Upper lobe of left lung (tissue), 6 donors: ENCODE measurements at regions not wholly inside any gene's neighbourhood (a gene's known extent, or its start where the extent isn't known, plus 50 kb on each side); places are given as distances from the start of the nearest gene placed in this dataset.
A peak's percentile ranks its signal among the peaks of the same experiment; 100 is the strongest.

ENCODE experiments used
- ATAC-seq, 2 donors: fragments of 200-7000 bp; cut with Tn5 transposase; one replicate each; pipeline ENCODE4 v1.9.1; 2022; ENCODE audit warnings: mild to moderate bottlenecking in 2 of 2, moderate library complexity in 2 of 2; ENCODE audit not compliant: low FRiP score in 2 of 2
- DNase-seq, 2 donors: peaks; one replicate each; pipeline ENCODE4 v3.0.0-alpha.2; 2019 to 2020
- H3K27ac ChIP-seq, 4 donors: fragments of 200-600 bp; sonication (generic); one replicate each; pipeline ENCODE4 v1.5.1; 2016 to 2019
- H3K27me3 ChIP-seq, 4 donors: fragments of 200-600 bp; sonication (generic); one replicate each; pipeline ENCODE4 v1.5.1; 2017 to 2019
- H3K36me3 ChIP-seq, 4 donors: fragments of 200-600 bp; sonication (generic); one replicate each; pipeline ENCODE4 v1.5.1; 2016 to 2019
- H3K4me1 ChIP-seq, 4 donors: fragments of 200-600 bp; sonication (generic); one replicate each; pipeline ENCODE4 v1.5.1; 2018 to 2019
- H3K4me3 ChIP-seq, 4 donors: fragments of 200-600 bp; sonication (generic); one replicate each; pipeline ENCODE4 v1.5.1; 2017 to 2019; ENCODE audit warnings: mild to moderate bottlenecking in 2 of 4, moderate library complexity in 1 of 4
- H3K9me3 ChIP-seq, 4 donors: fragments of 200-600 bp; sonication (generic); one replicate each; pipeline ENCODE4 v1.5.1; 2018 to 2019
- CTCF ChIP-seq, 6 experiments: fragments of 450-650 bp in 4 of 6; fragments of 200-600 bp in 2 of 6; sonication (generic) in 2 of 6; IDR thresholded peaks; one replicate each; pipeline ENCODE4 v1.5.1; 2016 to 2019; ENCODE audit warnings: antibody characterized with exemption in 6 of 6
- EP300 ChIP-seq, 4 donors: sonication (generic); formaldehyde crosslinking; IDR thresholded peaks; one replicate each; pipeline ENCODE4 v1.5.1; 2017; ENCODE audit warnings: antibody characterized with exemption in 4 of 4, control low read depth in 2 of 4
- POLR2A ChIP-seq, 4 donors: fragments of 450-650 bp; IDR thresholded peaks; one replicate each; pipeline ENCODE4 v1.5.1; 2016 to 2017; ENCODE audit warnings: antibody characterized with exemption in 4 of 4, mild to moderate bottlenecking in 2 of 4
- POLR2AphosphoS5 ChIP-seq, 2 donors: sonication (generic); formaldehyde crosslinking; IDR thresholded peaks; one replicate each; pipeline ENCODE4 v1.5.1; 2017; ENCODE audit warnings: antibody characterized with exemption in 2 of 2
- WGBS, 2 donors: methylation state at CpG; one replicate each; pipeline ENCODE4 v1.1.5; 2017 to 2018; 5-methylcytosine and 5-hydroxymethylcytosine counted together
- donor health status: DM: no; HTN: no; CAD: no; lungs with moderate emphysema.
- donor health status: DM: no; HTN: yes; CAD: no; lungs with severe emphysema.

DNA sequence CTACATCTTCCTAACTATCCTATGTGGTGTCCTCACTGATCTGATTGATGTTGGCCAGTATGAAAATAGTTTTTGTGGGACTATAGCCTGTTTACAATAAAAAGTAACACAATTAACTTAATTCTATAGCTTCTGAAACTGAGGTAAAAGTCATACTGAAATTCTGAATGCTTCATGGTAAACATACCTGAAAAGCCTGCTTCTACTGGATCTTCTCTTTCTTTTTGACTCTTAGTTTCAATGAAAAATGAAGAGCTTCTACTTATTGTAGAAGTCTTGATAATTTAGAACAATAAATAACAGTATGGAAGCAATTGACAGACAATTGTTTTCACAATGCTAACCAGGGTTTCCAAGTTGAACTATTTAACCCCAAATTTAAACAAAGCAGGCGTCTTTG is 383.9 kb upstream of the MMS22L start:
- Histone ChIP-seq H3K4me3 (no peak overlapping the region), H3K27me3 (no peaks in the 10 kb centered on the region), H3K4me1 (peaks cover 0 to 3% (median 0%) of the 10 kb centered on the region in 4 donors), H3K36me3 (no peaks in the 10 kb centered on the region), H3K9me3 (no peaks in the 10 kb centered on the region), H3K27ac (no peak overlapping the region)
- 67 to 68% methylated on average over 1 of the region's 1 CpG for WGBS, 2 donors
- ATAC-seq (no peak), DNase-seq (no peak)
- TF ChIP-seq EP300 (IDR thresholded peaks at IDR 0.05): no peak
- TF ChIP-seq CTCF (IDR thresholded peaks at IDR 0.05): no peak
- TF ChIP-seq POLR2A (IDR thresholded peaks at IDR 0.05): no peak
- no peak for TF ChIP-seq POLR2AphosphoS5 (IDR thresholded peaks at IDR 0.05)

- Histone ChIP-seq H3K27ac (no peak overlapping the region), H3K4me1 (peaks cover 0 to 3% (median 0%) of the 10 kb centered on the region in 4 donors), H3K9me3 (no peaks in the 10 kb centered on the region), H3K36me3 (no peaks in the 10 kb centered on the region), H3K4me3 (no peak overlapping the region), H3K27me3 (no peaks in the 10 kb centered on the region)
- TF ChIP-seq POLR2AphosphoS5 (IDR thresholded peaks at IDR 0.05) (no peak), EP300 (IDR thresholded peaks at IDR 0.05) (no peak), POLR2A (IDR thresholded peaks at IDR 0.05) (no peak), CTCF (IDR thresholded peaks at IDR 0.05) (no peak)
- ATAC-seq (no peak), DNase-seq (no peak)
- 20 to 25% methylated on average over 11 of the region's 11 CpGs for WGBS, 2 donors
These were observed 385.7 kb upstream of the MMS22L start for GRCh38 chr6:97668716-97669115.

GRCh38 chr6:97669191-97670031 is 386.4 kb upstream of the MMS22L start:
- no peak for TF ChIP-seq POLR2AphosphoS5 (IDR thresholded peaks at IDR 0.05)
- TF ChIP-seq POLR2A (IDR thresholded peaks at IDR 0.05): no peak
- TF ChIP-seq CTCF (IDR thresholded peaks at IDR 0.05): no peak
- no peak for TF ChIP-seq EP300 (IDR thresholded peaks at IDR 0.05)
- no peaks in the 10 kb centered on the region for H3K27me3 ChIP-seq
- no peak overlapping the region for H3K27ac ChIP-seq
- no peak for DNase-seq
- peaks cover 0 to 3% (median 0%) of the 10 kb centered on the region in 4 donors for H3K4me1 ChIP-seq
- H3K9me3 ChIP-seq: no peaks in the 10 kb centered on the region
- H3K36me3 ChIP-seq: no peaks in the 10 kb centered on the region
- 9 to 19% methylated on average over 14 to 15 of the region's 15 CpGs for WGBS, 2 donors
- peak in 1 of 2 donors; percentile 48 for ATAC-seq
- H3K4me3 ChIP-seq: no peak overlapping the region

GRCh38 chr6:97674802-97675201 is 391.8 kb upstream of the MMS22L start:
- DNase-seq (no peak), ATAC-seq (no peak)
- H3K9me3 ChIP-seq: no peaks in the 10 kb centered on the region
- H3K4me1 ChIP-seq: no peaks in the 10 kb centered on the region
- H3K4me3 ChIP-seq: no peak overlapping the region
- no peaks in the 10 kb centered on the region for H3K36me3 ChIP-seq
- no peaks in the 10 kb centered on the region for H3K27me3 ChIP-seq
- 82 to 92% methylated on average over 3 of the region's 3 CpGs for WGBS, 2 donors
- no peak for TF ChIP-seq POLR2AphosphoS5 (IDR thresholded peaks at IDR 0.05)
- TF ChIP-seq POLR2A (IDR thresholded peaks at IDR 0.05): no peak
- no peak for TF ChIP-seq EP300 (IDR thresholded peaks at IDR 0.05)
- TF ChIP-seq CTCF (IDR thresholded peaks at IDR 0.05): no peak
- H3K27ac ChIP-seq: no peak overlapping the region

- no peaks in the 10 kb centered on the region for H3K4me1 ChIP-seq
- ATAC-seq (no peak), DNase-seq (no peak)
- H3K27ac ChIP-seq: no peak overlapping the region
- H3K36me3 ChIP-seq: no peaks in the 10 kb centered on the region
- TF ChIP-seq POLR2AphosphoS5 (IDR thresholded peaks at IDR 0.05) (no peak), CTCF (IDR thresholded peaks at IDR 0.05) (no peak), EP300 (IDR thresholded peaks at IDR 0.05) (no peak), POLR2A (IDR thresholded peaks at IDR 0.05) (no peak)
- 67 to 85% methylated on average over 2 of the region's 2 CpGs for WGBS, 2 donors
- no peaks in the 10 kb centered on the region for H3K27me3 ChIP-seq
- no peak overlapping the region for H3K4me3 ChIP-seq
- H3K9me3 ChIP-seq: no peaks in the 10 kb centered on the region
These were observed 394.6 kb upstream of the MMS22L start for GRCh38 chr6:97677626-97678025.
